ENCODE measurements at regions not wholly inside any gene's neighbourhood (a gene's known extent, or its start where the extent isn't known, plus 50 kb on each side); places are given as distances from the start of the nearest gene placed in this dataset.
"Not testable (repeated sequence)": the region's sequence is repeated elsewhere in the genome, so short reads cannot be mapped to it uniquely, and the experiment has no call there.

DNA sequence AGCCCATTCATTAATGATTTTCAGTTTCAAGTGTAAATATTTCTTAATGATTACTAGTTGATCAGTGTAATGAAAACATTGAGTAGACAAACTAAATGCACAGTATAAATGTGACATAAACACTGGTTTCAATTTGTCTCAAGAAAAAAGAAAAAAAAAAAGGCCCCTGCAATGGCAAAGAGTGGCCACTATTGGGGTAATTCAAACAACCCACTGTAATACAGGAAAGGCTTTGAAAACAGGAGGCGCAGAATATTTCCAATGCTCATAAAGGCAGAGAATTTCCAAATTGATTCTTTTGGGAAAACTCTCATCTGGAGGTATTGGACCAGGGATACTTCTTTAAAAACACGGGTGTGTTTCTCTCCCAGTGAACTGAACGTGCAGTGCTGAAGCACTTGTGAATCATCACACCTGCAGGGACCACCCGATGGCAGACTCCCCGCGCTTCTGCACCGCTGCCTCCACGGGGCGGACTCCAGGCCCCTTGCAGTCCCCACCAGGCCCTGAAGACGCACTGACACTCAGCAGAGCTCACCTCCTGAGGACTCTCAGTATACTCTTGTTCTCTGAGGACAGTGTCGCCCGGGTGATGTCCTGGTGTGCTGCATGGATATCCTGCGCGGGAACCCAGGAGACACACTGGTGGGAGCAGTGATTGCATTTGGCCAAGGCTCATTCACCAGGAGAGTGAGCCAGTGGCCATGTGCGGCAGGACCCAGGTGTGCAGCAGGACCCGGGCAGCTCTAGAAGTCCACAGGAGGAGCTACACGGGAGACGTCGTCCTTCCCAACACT is 227.6 kb upstream of the IRX4 start:
- ATAC-seq (no peak), DNase-seq (ENCODE audit: low spot score) (no peak)
- intact Hi-C loops (cut with DNase I) = no loop called here

DNA sequence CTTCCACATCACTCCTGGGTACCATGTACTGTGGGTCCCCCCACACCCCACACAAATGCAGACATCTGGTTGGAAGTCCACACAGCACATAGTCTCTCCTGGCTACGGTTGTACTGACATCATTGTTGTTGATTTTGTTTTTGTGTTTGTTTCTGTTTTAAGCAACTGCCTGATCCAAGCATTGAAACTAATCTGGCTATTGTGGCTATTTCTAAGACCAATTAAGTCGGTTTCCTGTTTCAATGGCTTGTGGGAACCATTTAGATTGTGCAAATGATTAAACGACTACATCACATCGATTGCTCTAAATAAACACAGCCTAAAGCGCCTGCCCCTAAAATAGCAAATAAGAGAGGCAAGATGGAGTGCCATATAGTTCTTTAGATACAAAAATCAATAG is 226.8 kb upstream of the IRX4 start:
- intact Hi-C loops (cut with DNase I) = no loop called here
- ATAC-seq (no peak), DNase-seq (ENCODE audit: low spot score) (no peak)

DNA sequence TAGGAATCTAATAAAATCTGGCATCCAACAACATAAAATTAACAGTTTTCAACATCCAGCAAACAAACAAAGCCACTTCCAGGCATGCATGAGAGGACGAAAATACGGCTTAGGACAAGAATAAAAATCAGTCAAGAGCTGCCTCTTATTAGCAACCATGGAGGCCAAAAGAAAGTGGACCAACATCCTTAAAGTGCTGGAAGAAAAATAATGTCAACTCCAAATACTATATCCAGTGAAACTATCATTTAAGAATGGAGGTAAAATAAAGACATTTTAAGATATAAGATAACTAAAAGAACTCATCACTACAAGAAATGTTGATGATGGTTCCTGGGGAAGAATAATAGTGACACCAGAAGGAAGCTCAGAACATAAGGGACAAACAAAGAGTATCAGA is 224.0 kb upstream of the IRX4 start:
- no peak for DNase-seq (ENCODE audit: low spot score)
- intact Hi-C loops (cut with DNase I) = no loop called here
- no peak for ATAC-seq

DNA sequence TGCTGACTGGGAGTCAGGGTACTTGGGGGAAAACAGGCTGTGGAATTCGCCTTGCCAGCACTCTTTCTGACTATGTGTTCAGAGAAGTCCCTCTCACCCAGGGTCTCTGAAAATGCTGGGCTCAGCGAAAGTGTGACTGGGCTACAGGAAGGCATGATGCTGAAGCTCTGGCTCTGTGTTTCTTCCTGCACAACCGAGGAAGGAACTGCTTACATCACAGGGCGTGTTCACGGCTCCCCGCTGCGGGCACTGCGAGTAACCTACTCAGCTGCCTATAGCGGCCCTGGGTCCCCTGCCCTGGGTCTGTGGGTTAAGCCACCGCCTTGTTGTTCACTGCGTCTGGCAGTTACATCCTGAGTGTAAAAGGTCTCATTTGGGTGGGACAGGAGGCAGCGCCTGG is 222.4 kb upstream of the IRX4 start:
- DNase-seq (ENCODE audit: low spot score) (no peak), ATAC-seq (no peak)
- intact Hi-C loops (cut with DNase I) = no loop called here

DNA sequence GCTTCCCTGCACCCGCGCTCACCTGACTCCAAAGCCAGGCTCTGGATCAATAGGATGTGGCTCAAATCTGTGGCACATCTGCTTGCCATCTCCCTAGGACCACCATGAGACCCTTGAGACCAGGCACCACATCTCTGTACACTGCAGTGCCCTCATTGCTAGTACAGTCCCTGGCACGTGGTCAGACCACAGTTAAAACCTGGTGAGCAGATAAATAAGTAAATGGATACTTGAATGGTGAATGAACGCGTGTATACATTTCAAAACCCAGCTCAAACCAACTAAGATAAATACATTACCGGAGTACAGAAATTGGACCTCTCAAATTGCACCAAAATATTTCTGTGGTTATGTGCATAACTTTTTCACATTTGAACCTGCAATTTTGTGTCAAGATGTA is 221.2 kb upstream of the IRX4 start:
- no peak for ATAC-seq
- intact Hi-C loops (cut with DNase I) = no loop called here
- DNase-seq (ENCODE audit: low spot score) = no peak

DNA sequence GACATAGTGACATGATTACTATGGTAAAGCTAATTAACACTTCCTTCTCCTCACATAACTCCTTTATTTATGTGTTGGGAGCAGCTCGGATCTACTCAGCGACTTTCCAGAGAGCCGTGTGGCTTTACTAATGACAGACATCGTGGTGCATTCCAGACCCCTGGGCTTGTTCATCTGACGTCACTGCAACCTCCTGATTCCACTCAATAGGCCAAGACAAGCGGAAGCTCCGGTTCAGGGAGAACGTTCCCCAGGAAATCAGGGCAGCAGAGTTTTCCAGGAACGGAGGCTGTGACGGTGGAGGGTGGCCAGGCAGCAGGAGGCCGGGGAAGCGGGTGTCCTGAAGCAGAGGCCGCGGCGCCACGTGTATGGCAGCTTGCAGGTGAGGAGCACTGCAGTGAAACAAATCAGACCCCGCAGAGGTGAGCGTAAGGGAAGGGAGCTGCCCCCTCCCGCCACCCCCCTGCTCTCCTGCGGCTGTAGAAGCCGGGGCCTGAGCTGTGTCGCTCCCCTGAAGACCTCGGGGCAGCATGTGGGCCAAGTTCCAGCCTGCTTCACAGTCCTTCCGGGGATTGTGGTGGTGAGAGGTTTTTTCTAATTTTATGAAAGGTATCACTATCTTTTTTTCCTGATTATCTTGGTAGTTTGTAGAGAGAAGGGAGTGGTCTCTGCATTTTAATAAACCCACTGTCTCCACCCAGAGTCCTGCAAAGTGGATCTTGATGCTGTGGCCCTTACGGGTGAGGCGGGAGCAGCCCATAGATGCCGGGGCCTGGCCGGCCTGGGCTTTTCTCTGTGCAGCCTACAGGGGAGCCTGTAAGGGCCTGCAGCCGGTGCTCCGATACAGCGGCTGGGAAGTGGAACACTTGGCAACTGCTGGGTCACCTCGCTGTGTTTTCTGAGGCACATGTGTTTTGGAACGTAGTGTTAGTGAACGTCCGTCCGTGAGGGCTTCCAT is 220.4 kb upstream of the IRX4 start:
- intact Hi-C loops (cut with DNase I) = no loop called here
- ATAC-seq (no peak), DNase-seq (ENCODE audit: low spot score) (no peak)

DNA sequence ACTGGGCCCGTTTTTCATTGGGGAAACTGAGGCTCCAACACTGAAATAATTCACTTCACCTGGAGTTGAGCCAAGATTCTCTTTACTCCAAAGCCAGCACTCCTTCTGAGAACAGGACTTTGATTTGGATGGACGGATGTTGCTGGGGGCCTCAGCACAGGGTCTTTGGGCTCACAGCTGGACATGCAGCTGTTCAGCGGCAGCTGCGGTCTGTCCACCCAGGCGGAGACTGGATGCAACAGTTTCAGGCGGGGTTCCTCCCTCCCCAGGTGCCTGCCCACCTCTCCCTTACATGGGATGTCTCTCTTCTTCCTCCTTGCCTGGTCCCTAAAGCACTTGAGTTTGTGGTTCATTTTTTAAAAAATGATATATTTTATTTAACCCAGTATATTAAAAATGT is 219.0 kb upstream of the IRX4 start:
- no peak for DNase-seq (ENCODE audit: low spot score)
- no peak for ATAC-seq
- intact Hi-C loops (cut with DNase I) = no loop called here

DNA sequence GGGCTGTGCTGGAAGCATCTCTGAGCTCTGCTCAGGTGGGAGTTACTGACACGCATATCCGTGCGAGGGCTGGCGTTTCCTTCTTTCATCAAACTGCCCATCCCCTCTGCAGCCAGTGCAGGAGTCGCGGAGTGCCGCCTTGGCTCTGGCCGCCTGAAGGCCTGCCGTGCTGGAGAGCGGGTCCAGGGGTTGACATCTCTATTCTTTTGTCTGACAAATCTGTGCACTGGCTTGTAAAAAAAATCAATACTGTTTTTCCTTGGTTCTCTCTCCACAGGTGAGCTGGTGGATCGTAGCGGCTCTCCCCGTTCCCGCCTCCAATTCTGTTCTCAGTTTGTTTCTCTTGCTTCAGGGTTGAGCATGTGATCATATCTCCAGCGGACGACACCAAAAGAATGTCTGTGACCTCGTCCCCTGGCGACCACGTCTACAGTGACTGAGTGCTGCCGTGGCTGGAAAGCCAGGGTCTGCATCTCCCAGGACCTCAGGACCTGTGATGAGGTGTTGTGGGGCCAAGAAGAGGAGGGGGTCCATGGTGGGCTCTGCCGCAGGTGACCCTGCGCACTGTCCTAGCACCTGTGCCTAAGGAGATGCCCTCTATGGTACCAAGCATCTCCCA is 214.3 kb upstream of the IRX4 start:
- ATAC-seq = no peak
- intact Hi-C loops (cut with DNase I) = no loop called here
- DNase-seq (ENCODE audit: low spot score) = no peak

DNA sequence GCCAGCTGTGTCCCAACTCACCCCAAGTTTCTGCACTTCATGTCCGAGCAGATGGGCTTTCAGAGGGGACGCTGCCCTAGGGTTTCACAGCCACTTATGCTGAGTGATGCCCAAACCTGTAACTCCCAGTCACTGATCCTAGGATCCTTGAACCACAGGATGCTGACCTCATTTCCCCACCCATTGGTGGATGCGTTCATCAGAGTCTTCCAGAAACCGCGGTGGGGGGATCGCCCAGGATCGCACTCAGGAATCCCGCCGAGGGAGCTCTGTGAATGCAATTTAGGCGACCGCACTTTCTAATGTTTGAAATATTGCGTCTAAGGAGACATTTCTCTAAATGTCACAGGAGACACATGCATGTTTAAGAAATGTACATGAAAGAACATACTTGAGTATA is 212.3 kb upstream of the IRX4 start:
- intact Hi-C loops (cut with DNase I) = no loop called here
- DNase-seq (ENCODE audit: low spot score) (no peak), ATAC-seq (no peak)

DNA sequence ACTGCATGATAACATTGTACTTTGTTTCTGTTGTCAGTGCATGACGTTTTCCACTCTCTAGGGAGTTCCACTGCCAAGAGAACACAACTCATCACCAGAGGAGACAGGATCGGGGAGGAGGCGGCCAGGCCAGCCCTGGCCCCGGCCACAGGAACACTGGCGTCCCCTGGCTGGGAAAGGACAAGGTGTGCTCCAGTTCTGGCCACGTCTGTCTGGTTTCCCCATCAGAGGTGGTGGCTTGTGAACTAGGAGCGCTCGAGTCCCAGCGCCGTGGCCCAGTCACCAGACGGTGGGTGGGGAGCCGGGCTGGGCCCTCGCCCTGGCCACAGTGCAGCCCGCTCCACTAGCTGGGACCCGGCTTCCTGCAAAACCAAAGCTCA is 211.9 kb upstream of the IRX4 start:
- intact Hi-C loops (cut with DNase I) = no loop called here
- DNase-seq (ENCODE audit: low spot score) = no peak

DNA sequence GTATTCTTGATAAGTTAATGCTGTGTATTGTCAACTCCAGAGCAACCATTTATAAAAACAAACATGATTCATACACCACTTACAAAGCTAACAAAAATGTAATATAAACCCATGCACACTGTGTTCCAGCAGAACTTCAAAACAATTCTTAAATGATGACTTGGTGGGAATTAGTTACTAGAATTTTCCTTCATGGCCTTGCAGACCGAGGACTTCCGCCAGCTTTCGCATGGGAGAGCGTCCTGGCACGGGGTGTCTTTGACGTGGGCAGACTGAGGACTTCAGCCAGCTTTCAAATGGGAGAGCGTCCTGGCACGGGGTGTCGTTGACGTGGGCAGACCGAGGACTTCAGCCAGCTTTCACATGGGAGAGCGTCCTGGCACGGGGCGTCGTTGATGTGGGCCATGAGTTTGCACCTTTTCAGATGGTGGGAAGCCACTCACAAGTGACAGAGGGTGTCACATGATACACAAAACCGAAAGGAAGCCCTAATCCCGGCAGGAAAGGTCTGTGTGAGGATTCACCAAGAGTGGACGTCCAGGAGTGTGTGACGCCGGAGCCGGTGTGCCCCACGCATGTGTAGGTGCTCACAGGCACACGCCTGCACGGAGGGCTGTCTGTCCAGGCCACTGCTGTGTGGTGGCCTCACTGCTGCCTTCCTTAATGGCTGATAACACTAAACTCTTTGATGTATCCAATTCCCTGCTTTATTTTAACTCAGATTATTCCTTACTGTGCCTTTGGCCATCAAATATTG is 211.3 kb upstream of the IRX4 start:
- intact Hi-C loops (cut with DNase I) = no loop called here
- ATAC-seq (no peak), DNase-seq (ENCODE audit: low spot score) (no peak)

More for the DNA sequence above, 211.9 kb upstream of the IRX4 start:
- no peak for ATAC-seq

DNA sequence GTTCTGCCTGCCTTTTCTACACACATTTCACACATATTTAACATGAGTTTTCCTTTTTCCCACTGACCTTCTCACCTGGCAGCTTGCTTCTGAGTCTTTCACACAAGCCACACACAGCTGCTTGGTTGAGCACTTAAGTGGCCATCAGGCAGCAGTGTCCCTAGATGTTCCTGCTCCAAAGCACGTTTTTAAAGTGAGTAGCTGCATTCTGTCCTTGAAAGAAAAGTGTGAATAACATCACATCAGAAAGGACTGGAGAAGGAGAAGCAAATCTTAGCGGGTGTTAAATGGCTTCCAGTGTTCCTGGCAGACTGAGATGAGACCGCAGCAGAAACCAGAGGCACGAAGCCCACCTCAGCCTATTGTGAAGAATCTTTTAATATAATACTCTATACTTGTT is 209.2 kb upstream of the IRX4 start:
- intact Hi-C loops (cut with DNase I) = no loop called here
- ATAC-seq (no peak), DNase-seq (ENCODE audit: low spot score) (no peak)

DNA sequence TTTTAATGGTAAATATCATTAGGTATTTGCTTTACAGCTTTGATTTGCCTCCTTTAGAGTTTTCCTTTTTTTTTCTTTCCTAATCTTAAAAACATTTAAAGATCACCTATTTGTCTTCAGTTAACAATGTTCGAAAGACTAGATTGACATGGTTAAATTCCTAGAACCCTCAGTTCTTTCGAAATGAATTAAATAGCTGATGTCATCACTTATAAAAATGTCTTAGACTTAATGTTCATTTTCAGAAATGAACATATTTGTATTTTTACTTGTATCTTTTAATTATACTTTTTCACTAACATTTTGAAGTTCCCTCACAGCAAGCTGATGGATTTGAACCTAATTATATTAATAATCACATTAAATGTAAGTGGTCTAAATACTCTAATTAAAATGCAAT is 205.3 kb upstream of the IRX4 start:
- no peak for DNase-seq (ENCODE audit: low spot score)
- ATAC-seq = no peak
- intact Hi-C loops (cut with DNase I) = no loop called here

DNA sequence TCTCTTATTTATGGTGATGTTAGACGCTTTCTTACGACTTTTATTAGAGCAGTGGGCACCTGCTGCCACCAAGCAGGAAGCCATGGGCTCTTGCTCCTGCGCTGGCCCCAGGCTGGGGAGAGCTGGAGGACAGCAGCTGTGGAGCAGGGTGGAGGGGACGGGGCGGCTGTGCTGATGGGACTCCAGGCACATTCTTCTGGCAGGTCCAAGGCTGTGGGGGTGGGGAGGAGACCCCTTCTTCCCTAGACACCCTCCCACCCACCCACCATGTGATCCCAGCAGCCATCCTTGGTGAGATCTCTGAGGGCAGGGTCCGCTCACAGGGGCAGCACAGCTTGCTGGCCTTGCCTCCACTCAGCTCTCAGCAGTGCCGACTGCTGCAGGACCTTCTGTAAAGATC is 192.6 kb upstream of the IRX4 start:
- ATAC-seq (no peak), DNase-seq (ENCODE audit: low spot score) (no peak)
- intact Hi-C loops (cut with DNase I) = no loop called here

DNA sequence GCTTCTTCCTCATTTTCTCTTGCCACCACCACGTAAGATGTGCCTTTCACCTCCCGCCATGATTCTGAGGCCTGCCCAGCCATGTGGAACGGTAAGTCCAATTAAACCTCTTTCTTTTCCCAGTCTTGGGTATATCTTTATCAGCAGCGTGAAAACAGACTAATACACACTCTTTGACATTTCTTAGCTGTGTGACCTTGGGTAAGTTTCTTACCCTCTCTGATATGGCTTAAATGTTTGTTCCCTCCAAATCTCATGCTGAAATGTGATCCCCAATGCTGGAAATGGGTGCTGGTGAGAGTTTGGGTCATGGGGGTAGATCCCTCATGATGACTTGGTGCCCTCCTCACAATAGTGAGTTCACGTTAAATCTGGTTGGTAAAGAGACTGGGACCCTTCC is 188.8 kb upstream of the IRX4 start:
- intact Hi-C loops (cut with DNase I) = no loop called here
- DNase-seq (ENCODE audit: low spot score) = no peak
- no peak for ATAC-seq

DNA sequence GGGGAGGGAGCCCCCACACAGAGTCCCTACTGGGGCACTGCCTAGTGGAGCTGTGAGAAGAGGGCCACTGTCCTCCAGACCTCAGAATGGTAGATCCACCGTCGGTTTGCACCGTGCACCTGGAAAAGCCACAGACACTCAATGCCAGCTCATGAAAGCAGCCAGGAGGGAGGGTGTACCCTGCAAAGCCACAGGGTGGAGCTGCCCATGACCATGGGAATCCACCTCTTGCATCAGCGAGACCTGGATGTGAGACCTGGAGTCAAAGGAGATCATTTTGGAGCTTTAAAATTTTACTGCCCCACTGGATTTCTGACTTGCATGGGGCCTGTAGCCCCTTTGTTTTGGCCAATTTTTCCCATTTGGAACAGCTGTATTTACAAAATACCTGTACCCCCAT is 188.1 kb upstream of the IRX4 start:
- ATAC-seq; DNase-seq (ENCODE audit: low spot score); intact Hi-C loops (cut with DNase I): not testable (repeated sequence)

DNA sequence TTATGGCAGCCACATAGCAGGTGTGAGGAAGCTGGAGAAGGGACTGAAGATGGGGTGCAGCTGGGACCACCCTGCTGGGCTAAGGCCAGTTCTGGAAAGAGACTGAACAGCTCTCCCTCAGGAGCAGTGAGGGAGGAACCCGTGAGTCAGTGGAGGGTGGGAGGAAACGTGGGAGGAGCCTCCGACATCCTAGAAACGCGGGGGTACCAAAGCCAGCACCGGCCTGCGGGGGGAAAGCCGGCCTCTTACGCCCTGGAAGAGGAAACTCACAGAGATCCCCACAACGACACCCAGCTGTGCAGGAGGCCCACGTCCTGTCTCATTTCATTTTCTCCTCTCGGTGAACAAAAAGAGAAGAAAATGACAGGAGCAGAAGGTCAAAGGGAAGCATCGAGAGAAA is 185.8 kb upstream of the IRX4 start:
- ATAC-seq (no peak), DNase-seq (ENCODE audit: low spot score) (no peak)
- intact Hi-C loops (cut with DNase I) = no loop called here

DNA sequence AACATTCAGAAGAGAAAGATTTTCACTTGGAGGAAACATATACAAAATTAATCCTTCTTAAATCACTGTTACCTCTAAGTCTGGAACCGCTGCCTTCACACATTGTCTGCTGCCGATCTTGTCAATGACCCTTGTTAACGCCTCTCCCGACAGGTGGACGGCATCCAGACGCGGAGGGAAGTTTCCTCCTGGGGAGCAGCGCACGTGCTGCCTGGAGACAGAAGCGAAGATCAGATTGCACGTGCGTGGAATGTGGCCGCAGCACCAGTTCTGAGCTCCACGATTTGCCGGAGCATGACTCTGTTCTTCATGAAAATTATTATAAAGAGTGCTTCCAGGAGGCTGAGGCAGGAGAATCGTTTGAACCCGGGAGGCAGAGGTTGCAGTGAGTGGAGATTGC is 183.6 kb upstream of the IRX4 start:
- DNase-seq (ENCODE audit: low spot score) (no peak), ATAC-seq (no peak)
- intact Hi-C loops (cut with DNase I) = no loop called here

DNA sequence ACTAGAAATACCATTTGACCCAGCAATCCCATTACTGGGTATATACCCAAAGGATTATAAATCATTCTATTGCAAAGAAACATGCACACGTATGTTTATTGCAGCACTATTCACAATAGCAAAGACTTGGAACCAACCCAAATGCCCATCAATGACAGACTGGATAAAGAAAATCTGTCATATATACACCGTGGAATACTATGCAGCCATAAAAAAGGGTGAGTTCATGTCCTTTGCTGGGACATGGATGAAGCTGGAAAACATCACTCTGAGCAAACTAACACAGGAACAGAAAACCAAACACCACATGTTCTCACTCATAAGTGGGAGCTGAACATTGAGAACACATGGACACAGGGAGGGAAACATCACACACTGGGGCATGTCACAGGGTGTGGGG is 180.7 kb upstream of the IRX4 start:
- intact Hi-C loops (cut with DNase I); DNase-seq (ENCODE audit: low spot score); ATAC-seq: not testable (repeated sequence)
